HG02588 (cell line): ENCODE measurements at regions not wholly inside any gene's neighbourhood (a gene's known extent, or its start where the extent isn't known, plus 50 kb on each side); places are given as distances from the start of the nearest gene placed in this dataset.
"Not testable (repeated sequence)": the region's sequence is repeated elsewhere in the genome, so short reads cannot be mapped to it uniquely, and the experiment has no call there.

Experiments
- ATAC-seq: cut with Tn5 transposase; IDR thresholded peaks from one replicate; pipeline ENCODE4 v1.9.1; 2021; ENCODE audit warnings: mild to moderate bottlenecking, moderate library complexity; ENCODE audit not compliant: unreplicated experiment

- no peak for ATAC-seq
Measured at GRCh38 chr2:241981076-241981700, 111.7 kb downstream of the RTP5 start.

GRCh38 chr2:241982706-241983570, 113.4 kb downstream of the RTP5 start:
- ATAC-seq, result no peak

GRCh38 chr2:241983571-241984270, 114.2 kb downstream of the RTP5 start:
- no peak for ATAC-seq

DNA sequence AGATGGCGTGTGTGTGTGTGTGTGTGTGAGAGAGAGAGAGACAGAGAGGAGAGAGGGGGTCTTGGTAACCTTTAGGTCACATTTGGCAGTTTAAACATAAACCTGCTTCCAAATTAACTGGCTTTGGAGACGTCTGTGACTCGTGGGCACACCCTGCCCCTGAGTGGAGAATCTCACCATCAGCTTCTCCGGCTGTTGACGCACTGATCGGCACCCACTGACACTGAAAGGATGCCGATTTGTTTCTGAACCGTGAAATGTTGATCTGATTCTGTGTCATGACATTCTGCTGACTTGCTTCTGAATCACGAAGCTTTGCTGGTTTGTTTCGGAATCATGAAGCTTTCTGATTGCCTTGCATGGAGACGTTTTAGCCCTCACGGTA, 114.7 kb downstream of the RTP5 start:
- no peak for ATAC-seq

GRCh38 chr2:241984658-241985057, 115.1 kb downstream of the RTP5 start:
- ATAC-seq, result no peak

DNA sequence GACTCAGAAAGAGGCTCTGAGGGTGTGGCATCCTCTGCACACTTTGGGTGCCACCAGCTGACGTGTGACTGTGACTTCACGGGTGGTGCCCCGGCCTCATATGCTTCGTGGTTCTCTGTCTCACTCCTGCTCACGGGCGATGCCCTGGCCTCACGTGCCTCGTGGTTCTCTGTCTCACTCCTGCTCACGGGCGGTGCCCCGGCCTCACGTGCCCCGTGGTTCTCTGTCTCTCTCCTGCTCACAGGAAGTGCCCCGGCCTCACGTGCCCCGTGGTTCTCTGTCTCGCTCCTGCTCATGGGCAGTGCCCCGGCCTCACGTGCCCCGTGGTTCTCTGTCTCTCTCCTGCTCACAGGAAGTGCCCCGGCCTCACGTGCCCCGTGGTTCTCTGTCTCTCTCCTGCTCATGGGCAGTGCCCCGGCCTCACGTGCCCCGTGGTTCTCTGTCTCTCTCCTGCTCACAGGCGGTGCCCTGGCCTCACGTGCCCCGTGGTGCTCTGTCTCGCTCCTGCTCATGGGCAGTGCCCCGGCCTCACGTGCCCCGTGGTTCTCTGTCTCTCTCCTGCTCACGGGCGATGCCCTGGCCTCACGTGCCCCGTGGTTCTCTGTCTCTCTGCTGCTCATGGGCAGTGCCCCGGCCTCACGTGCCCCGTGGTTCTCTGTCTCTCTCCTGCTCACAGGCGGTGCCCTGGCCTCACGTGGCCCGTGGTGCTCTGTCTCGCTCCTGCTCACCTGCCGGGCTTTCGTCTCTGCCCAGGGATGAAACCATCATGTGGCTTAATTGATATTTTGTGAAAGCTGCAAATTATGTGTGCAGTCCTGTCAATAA, 115.8 kb downstream of the RTP5 start:
- ATAC-seq, result not testable (repeated sequence)

GRCh38 chr2:241985986-241986329, 116.4 kb downstream of the RTP5 start:
- no peak for ATAC-seq

- ATAC-seq, result no peak
Measured at GRCh38 chr2:241986836-241987641, 117.5 kb downstream of the RTP5 start.

GRCh38 chr2:241987726-241988125, 118.2 kb downstream of the RTP5 start:
- no peak for ATAC-seq

DNA sequence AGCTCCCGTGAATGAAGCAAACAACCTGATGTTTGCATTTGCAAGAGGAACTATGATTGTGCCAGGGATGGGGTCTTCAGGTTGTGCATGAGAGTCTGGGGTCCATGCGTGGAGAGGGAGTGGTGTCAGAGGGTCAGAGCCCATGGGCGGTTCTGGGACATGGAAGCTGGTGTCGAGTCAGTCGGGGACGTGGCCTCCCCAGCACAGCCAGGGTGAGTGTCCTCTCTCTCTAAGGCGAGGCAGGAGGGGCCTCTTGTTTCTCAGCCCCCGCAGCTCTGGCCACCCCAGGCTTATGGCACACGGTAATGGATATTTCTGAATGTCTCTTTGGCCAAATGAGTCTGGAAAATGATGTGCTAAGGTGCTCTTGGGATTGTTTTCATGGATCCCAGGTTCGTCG, 118.6 kb downstream of the RTP5 start:
- no peak for ATAC-seq

GRCh38 chr2:241989074-241989473, 119.5 kb downstream of the RTP5 start:
- no peak for ATAC-seq

DNA sequence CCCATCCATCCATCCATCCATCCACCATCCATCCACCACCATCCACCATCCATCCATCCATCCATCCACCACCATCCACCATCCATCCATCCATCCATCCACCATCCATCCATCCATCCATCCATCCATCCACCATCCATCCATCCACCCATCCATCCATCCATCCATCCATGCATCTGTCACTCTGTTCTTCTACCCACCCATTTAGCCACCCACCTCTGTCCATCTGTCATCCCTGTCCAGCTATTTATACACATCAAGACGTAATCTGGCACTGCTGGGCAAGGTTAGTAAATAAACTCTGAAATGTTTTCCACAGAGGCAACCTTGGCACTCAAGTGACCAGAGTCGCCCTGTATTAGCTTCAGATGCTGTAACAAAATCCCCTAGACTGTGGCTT, 120.9 kb downstream of the RTP5 start:
- ATAC-seq, result no peak

DNA sequence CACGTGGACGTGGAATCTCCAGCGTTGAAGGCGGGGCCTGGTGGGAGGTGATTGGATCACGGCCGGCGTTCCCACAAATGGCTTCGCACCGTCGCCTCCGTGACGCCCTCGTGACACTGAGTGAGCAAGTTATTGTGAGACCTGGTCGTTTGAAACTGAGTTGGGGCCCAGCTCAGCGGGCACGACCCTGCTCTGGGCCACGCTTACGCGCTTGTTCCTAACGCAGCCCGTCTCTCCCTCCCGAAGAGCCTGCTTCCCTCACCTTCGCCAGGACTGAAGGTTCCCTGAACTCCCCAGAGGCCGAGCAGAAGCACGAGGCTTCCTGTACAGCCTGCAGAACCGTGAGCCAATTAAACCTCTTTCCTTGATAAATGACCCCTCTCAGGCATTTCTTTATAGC, 121.8 kb downstream of the RTP5 start:
- no peak for ATAC-seq

- no peak for ATAC-seq
Measured at GRCh38 chr2:241992753-241993152, 123.2 kb downstream of the RTP5 start.

DNA sequence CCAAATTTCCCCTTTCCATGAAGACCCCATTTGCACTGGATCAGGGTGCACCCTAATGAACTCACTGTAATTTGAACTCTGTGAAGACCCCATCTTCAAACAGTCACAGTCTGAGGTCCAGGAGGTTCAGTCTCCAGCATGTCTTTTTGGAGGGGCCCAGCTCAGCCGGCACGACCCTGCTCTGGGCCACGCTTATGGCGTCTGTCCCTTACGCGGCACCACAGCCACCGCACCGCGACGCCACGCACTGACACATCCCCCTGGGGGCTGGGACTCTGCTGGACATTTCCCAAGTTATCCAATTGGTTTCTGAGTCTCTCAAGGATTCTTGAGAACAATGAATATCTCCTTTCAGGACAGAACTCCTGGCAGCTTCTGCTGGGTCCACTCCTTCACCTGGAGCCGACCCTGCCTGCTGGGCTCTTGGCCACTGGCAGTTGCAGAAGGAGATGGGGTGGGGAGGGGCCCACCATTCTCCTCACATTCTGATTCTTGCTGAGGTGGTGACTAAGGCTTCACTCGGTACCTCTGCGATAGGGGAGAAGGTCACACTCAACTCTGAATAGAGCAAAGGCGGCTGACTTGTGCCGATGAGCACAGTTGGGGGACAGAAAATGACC, 124.0 kb downstream of the RTP5 start:
- ATAC-seq, result no peak

DNA sequence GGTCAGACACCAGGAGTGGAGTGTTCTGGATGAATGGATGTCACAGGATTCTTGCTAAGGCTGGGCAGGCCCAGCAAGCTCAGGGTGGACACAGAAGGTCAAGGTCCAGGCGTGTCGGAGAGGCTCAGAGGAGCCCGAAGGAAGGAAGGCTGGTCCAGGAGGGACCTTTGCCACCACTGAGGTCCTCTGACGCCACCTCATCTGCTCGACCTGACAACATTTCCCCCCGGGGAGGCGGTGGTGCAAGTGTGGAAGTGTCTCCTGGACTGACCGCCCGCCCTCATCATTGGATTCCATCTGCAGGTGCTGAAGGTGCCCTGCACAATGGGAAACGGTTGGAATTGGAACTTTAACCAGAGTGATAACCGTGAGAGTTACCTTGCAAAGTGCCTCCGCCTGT, 124.6 kb downstream of the RTP5 start:
- ATAC-seq, result no peak

DNA sequence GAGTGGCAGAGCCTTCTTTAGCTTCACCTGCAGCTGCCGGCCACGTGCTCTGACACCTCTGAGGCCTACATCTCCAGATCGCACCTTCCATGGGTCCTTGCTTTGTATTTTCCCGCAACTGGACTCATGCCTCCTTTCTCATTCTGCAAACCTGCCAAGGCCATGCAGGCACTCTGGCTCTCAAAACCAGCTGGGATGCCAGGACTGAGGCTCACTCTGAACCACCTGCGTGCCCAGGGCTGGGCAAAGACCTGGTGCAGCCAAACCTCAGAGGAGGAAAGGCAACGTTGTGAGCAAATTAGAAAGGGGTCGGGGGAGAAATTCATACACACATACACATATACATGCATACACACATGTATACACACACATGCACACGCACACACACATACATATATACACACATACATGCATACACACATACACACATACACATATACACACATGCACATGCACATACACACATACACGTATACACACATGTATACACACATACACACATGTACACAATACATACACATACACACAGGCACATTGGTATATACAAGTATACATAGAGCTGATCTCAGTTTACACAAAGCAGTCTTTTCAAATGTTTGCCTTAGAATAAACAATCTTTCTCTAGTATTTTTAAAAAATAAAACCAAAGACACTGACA, 125.2 kb downstream of the RTP5 start:
- no peak for ATAC-seq

DNA sequence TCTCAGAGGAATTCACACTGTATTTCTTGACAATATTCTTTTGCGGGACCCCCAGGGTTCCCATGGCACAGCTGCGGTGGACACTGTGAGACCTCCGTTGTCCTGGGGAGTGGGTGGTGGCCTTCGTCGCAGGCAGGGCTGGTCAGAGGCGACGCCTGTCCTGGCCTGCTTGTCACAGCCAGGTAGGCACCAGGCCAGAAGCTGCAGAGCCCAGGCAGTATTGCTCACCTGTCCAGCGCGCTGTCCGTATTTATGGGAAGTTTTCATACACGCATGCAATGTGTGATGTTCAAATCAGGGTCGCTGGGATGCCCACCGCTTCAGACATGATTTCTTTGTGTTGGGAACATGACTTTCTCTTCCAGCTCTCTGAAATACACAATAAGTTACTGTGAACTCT, 126.6 kb downstream of the RTP5 start:
- no peak for ATAC-seq

GRCh38 chr2:241997017-241997416, 127.5 kb downstream of the RTP5 start:
- no peak for ATAC-seq
